Vagina (tissue), 2 donors: ENCODE measurements at regions not wholly inside any gene's neighbourhood (a gene's known extent, or its start where the extent isn't known, plus 50 kb on each side); places are given as distances from the start of the nearest gene placed in this dataset.

Source experiments
- CTCF ChIP-seq, 3 experiments: fragments of 450-650 bp in 2 of 3; fragments of 200-600 bp in 1 of 3; sonication (generic) in 1 of 3; IDR thresholded peaks; one replicate each; pipeline ENCODE4 v1.5.1; 2017 to 2019; ENCODE audit warnings: antibody characterized with exemption in 3 of 3, mild to moderate bottlenecking in 2 of 3, moderate library complexity in 2 of 3
- POLR2A ChIP-seq, 2 donors: fragments of 450-650 bp; IDR thresholded peaks; one replicate each; pipeline ENCODE4 v1.6.1; 2017; ENCODE audit warnings: antibody characterized with exemption in 2 of 2, mild to moderate bottlenecking in 2 of 2, moderate library complexity in 2 of 2
- POLR2AphosphoS5 ChIP-seq, 2 donors: sonication (generic); formaldehyde crosslinking; IDR thresholded peaks; one replicate each; pipeline ENCODE4 v1.9.0; 2017; ENCODE audit warnings: antibody characterized with exemption in 2 of 2, mild to moderate bottlenecking in 2 of 2, low read depth in 1 of 2; ENCODE audit not compliant: insufficient read depth in 1 of 2

GRCh38 chr4:143076723-143077122 is 108.0 kb upstream of the USP38 start:
- TF ChIP-seq CTCF (IDR thresholded peaks at IDR 0.05) (no peak), POLR2AphosphoS5 (IDR thresholded peaks at IDR 0.05; ENCODE audit: insufficient read depth in 1 of 2, low read depth in 1 of 2) (no peak), POLR2A (IDR thresholded peaks at IDR 0.05) (no peak)
